Ovary (tissue), 7 donors: ENCODE measurements at regions not wholly inside any gene's neighbourhood (a gene's known extent, or its start where the extent isn't known, plus 50 kb on each side); places are given as distances from the start of the nearest gene placed in this dataset.

Experiments
- DNase-seq, 5 donors: peaks; one replicate each; pipeline ENCODE4 v3.0.0-alpha.2; 2019 to 2020
- H3K27ac ChIP-seq, 2 donors: fragments of 200-600 bp; one replicate each; pipeline versions ENCODE4 v1.5.1 to v1.8.0; 2019 to 2022
- H3K27me3 ChIP-seq: fragments of 200-600 bp; one replicate; pipeline ENCODE4 v1.8.0; 2022
- H3K36me3 ChIP-seq: fragments of 200-600 bp; sonication (generic); one replicate; pipeline ENCODE4 v1.5.1; 2019
- H3K4me1 ChIP-seq: one replicate; pipeline ENCODE4 v1.8.1; 2013; ENCODE audit warnings: mild to moderate bottlenecking, moderate library complexity; ENCODE audit not compliant: insufficient read depth
- H3K4me3 ChIP-seq: fragments of 200-600 bp; sonication (generic); one replicate; pipeline ENCODE4 v1.5.1; 2017
- H3K9me3 ChIP-seq, 2 donors: fragments of 200-600 bp in 1 of 2; sonication (generic) in 1 of 2; one replicate each; pipeline versions ENCODE4 v1.5.1 to v1.8.1; 2013 to 2019; ENCODE audit warnings: mild to moderate bottlenecking in 1 of 2, moderate library complexity in 1 of 2
- EP300 ChIP-seq: sonication (generic); formaldehyde crosslinking; IDR thresholded peaks from one replicate; pipeline ENCODE4 v1.6.1; 2017; ENCODE audit warnings: antibody characterized with exemption
- POLR2A ChIP-seq: fragments of 450-650 bp; IDR thresholded peaks from one replicate; pipeline ENCODE4 v1.6.1; 2017; ENCODE audit warnings: antibody characterized with exemption, mild to moderate bottlenecking, moderate library complexity
- WGBS, 3 donors: extraction: QIAGEN DNeasy Blood & Tissue Kit in 1 of 3; methylation state at CpG; one replicate each; pipeline versions ENCODE4 v1.1.5 to v1.1.7; 2013 to 2017; 5-methylcytosine and 5-hydroxymethylcytosine counted together
- intact Hi-C, 4 donors: fragments of 100-400 bp; cut with DNase I; formaldehyde crosslinking; loops; one replicate each; pipeline versions ENCODE4 v1.11.0 to v1.15.1; 2022 to 2023
- TF ChIP-seq, protein P1 (sequence below), 3 donors: fragments of 450-650 bp in 2 of 3; fragments of 200-600 bp in 1 of 3; IDR thresholded peaks; one replicate each; pipeline versions ENCODE4 v1.5.1 to v1.8.0; 2016 to 2022; ENCODE audit warnings: antibody characterized with exemption in 3 of 3, mild to moderate bottlenecking in 1 of 3
- donor health status: DM: no; HTN: no; CAD: no; lungs with moderate emphysema.
- donor health status: DM: no; HTN: no; CAD: no.
- donor health status: Bipolar disorder and iron deficiency.
- donor health status: DM: no; HTN: no; CAD: no.
- donor health status: DM: yes; HTN: yes; CAD: no.

DNA sequence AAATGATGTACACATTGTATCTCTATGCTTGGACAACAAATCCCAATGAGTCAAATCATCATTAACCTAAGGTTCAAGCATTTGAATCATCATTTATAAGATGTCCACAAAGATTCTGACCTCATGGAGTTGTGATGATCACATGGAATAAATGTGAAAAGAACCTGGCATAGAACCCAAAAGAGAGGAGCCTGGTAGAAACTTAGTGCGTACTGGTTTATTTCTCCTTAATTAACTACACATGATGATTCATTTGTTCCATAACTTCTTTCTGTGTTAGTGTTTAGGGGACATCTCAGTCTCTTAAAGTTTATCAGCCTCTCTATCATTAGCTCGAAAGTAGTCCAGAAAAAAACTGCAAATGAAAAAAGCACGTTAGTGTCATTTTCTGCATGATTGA lies 411.6 kb downstream of the BRINP1 start:
- WGBS, 3 donors, result 68 to 76% (median 76%) methylated on average over 3 of the region's 3 CpGs
- no peaks in the 10 kb centered on the region for H3K9me3 ChIP-seq
- DNase-seq, result no peak
- TF ChIP-seq POLR2A (no peak), EP300 (no peak)
- TF ChIP-seq, protein P1, sequence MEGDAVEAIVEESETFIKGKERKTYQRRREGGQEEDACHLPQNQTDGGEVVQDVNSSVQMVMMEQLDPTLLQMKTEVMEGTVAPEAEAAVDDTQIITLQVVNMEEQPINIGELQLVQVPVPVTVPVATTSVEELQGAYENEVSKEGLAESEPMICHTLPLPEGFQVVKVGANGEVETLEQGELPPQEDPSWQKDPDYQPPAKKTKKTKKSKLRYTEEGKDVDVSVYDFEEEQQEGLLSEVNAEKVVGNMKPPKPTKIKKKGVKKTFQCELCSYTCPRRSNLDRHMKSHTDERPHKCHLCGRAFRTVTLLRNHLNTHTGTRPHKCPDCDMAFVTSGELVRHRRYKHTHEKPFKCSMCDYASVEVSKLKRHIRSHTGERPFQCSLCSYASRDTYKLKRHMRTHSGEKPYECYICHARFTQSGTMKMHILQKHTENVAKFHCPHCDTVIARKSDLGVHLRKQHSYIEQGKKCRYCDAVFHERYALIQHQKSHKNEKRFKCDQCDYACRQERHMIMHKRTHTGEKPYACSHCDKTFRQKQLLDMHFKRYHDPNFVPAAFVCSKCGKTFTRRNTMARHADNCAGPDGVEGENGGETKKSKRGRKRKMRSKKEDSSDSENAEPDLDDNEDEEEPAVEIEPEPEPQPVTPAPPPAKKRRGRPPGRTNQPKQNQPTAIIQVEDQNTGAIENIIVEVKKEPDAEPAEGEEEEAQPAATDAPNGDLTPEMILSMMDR (IDR thresholded peaks at IDR 0.05), result no peak
- intact Hi-C loops, result no loop called here
- H3K27ac ChIP-seq, result no peak overlapping the region
- no peak overlapping the region for H3K4me3 ChIP-seq
- no peaks in the 10 kb centered on the region for H3K4me1 ChIP-seq
- no peaks in the 10 kb centered on the region for H3K27me3 ChIP-seq
- no peaks in the 10 kb centered on the region for H3K36me3 ChIP-seq

DNA sequence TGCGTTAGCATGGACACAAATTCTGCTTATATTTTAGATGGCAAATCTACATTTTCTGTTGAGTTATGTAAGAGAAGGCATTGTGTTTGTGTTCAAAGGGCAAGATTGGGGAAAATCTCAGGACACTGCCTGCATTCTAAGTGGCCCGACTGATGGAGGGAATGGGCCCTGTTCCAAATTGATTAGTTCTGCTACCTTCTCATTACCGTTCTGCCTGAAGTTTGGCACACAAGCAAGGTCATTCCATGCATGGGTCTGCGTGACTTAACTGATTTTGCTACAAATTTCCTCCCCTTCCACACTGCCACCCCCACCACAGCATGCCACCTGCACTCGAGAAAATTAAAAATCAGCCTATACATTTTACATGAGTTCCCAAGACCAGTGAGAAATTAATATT lies 409.9 kb downstream of the BRINP1 start:
- Histone ChIP-seq H3K27ac (no peak overlapping the region), H3K4me3 (no peak overlapping the region), H3K4me1 (no peaks in the 10 kb centered on the region), H3K36me3 (no peaks in the 10 kb centered on the region), H3K27me3 (no peaks in the 10 kb centered on the region), H3K9me3 (no peaks in the 10 kb centered on the region)
- DNase-seq, result no peak
- WGBS, 3 donors, result 17 to 44% (median 18%) methylated on average over 5 of the region's 5 CpGs
- intact Hi-C loops, result no loop called here
- no peak for TF ChIP-seq EP300
- no peak for TF ChIP-seq POLR2A
- TF ChIP-seq, protein P1 (IDR thresholded peaks at IDR 0.05), result no peak

DNA sequence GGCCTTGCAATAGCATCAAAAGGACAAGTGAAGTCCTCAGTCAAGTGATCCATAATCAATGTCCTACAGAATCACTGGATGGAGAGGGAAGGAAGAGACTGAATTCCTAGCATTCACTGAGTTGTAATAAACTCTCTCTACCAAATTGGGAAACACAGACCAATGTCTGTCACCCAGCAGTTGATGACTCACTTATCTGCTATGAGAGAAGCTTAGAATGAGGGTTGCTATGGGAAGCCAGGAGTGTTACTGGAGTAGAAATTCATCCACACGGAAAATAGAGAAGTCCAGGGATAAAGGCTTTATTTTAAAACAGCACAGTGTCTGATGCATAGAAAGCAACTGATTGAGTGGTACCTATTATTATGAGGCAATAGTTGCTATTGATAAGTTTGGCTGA lies 407.4 kb downstream of the BRINP1 start:
- Histone ChIP-seq H3K36me3 (no peaks in the 10 kb centered on the region), H3K27me3 (no peaks in the 10 kb centered on the region), H3K4me1 (no peaks in the 10 kb centered on the region), H3K4me3 (no peak overlapping the region), H3K27ac (no peak overlapping the region), H3K9me3 (no peaks in the 10 kb centered on the region)
- 18 to 52% (median 36%) methylated on average over 1 of the region's 1 CpG for WGBS, 3 donors
- intact Hi-C loops, result no loop called here
- no peak for DNase-seq
- no peak for TF ChIP-seq POLR2A
- TF ChIP-seq, protein P1 (IDR thresholded peaks at IDR 0.05), result no peak
- TF ChIP-seq EP300, result no peak

DNA sequence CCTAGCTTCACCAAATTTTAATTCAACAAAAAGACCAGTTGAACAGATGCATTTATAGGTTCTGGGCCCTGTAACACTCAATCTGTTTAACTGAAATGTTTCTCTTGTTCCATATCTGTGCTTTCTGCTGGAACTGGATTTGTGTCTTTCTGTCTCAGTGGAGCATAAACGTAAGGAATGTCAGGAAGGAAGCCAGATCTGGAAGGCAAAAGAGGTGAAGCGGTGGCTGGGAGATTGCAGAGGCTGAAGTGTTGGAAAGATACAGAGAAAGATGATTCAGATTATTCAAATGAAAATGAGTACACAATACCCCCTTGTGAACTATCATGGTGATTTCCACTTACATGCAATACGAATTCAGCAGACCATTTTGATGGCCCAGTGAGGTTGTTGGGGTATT lies 406.8 kb downstream of the BRINP1 start:
- 52 to 63% (median 60%) methylated on average over 3 of the region's 3 CpGs for whole genome bisulfite sequencing, 3 donors
- no peaks in the 10 kb centered on the region for H3K27me3 ChIP-seq
- H3K9me3 ChIP-seq, result no peaks in the 10 kb centered on the region
- no peaks in the 10 kb centered on the region for H3K36me3 ChIP-seq
- no peak for DNase-seq
- no peak overlapping the region for H3K4me3 ChIP-seq
- no peaks in the 10 kb centered on the region for H3K4me1 ChIP-seq
- no peak overlapping the region for H3K27ac ChIP-seq
- intact Hi-C loops, result no loop called here
- TF ChIP-seq POLR2A, result no peak
- TF ChIP-seq, protein P1 (IDR thresholded peaks at IDR 0.05), result no peak
- no peak for TF ChIP-seq EP300

DNA sequence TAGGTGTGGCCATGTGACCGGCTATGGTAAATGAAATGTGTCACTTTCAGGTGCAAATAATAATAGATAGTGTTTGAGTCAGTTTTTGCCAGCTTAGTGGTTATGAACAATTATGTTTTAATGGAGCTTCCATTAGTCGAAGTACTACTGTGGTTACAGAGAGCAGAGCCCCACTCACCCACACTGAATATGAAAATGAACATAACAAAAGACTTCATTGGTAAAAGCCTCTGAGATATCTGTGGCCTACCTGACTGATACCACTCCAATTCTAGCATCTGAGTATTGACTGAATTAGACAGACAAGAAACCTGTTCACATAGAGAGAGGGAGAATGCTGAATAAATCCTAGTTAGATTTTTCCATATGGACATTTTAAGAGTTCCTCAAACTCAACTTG lies 405.6 kb downstream of the BRINP1 start:
- no peaks in the 10 kb centered on the region for H3K4me1 ChIP-seq
- TF ChIP-seq, protein P1 (IDR thresholded peaks at IDR 0.05), result no peak
- no peak for TF ChIP-seq POLR2A
- no peak for TF ChIP-seq EP300
- no peak overlapping the region for H3K4me3 ChIP-seq
- 86 to 92% (median 87%) methylated on average over 2 of the region's 2 CpGs for WGBS, 3 donors
- no peaks in the 10 kb centered on the region for H3K27me3 ChIP-seq
- DNase-seq, result no peak
- no peaks in the 10 kb centered on the region for H3K9me3 ChIP-seq
- no peaks in the 10 kb centered on the region for H3K36me3 ChIP-seq
- intact Hi-C loops, result no loop called here
- H3K27ac ChIP-seq, result no peak overlapping the region
